Prostate gland (tissue), 2 donors: ENCODE measurements at regions not wholly inside any gene's neighbourhood (a gene's known extent, or its start where the extent isn't known, plus 50 kb on each side); places are given as distances from the start of the nearest gene placed in this dataset.

Experiments
- CTCF ChIP-seq, 4 experiments: fragments of 200-600 bp in 2 of 4; fragments of 450-650 bp in 2 of 4; sonication (generic) in 2 of 4; IDR thresholded peaks; 1 replicate in 3 of 4; 2 replicates in 1 of 4; pipeline ENCODE4 v1.5.1; 2016 to 2019; ENCODE audit warnings: antibody characterized with exemption in 4 of 4, mild to moderate bottlenecking in 2 of 4, moderate library complexity in 2 of 4
- POLR2A ChIP-seq: fragments of 450-650 bp; IDR thresholded peaks from one replicate; pipeline ENCODE4 v1.6.1; 2016; ENCODE audit warnings: antibody characterized with exemption, mild to moderate bottlenecking

GRCh38 chr9:88678008-88678407 lies 143.0 kb downstream of the NXNL2 start:
- no peak for TF ChIP-seq CTCF (IDR thresholded peaks at IDR 0.05)
- TF ChIP-seq POLR2A = no peak
